DMS79 (cell line): ENCODE measurements at regions not wholly inside any gene's neighbourhood (a gene's known extent, or its start where the extent isn't known, plus 50 kb on each side); places are given as distances from the start of the nearest gene placed in this dataset.
"Not testable (repeated sequence)": the region's sequence is repeated elsewhere in the genome, so short reads cannot be mapped to it uniquely, and the experiment has no call there.

Experiments used
- DNase-seq: peaks from one replicate; lab custom pipeline; 2025; lab: John Stamatoyannopoulos, UW

- no peak for DNase-seq
These were observed 228.2 kb upstream of the CCNH start for GRCh38 chr5:87640902-87641301.

- no peak for DNase-seq
These were observed 214.6 kb upstream of the CCNH start for GRCh38 chr5:87627363-87627762.

DNA sequence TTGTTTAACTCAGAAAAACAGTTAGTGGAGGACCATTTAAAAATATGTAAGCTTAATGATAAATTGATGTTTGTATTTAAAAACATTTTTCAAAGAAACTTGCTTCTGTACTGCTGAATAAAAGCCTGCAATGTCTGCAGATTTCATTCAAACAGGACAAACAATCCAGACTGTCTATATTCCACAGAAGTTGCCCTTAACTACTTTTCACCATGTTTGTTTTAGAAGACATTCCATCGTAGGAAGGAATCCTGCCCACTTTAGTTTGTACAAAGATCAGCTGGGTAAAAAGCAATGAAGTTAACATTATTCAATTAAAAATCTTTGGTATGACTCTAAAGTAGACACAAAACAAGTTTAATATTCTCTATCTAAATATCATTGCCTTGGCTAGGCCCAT, 195.7 kb upstream of the CCNH start:
- DNase-seq: no peak

- DNase-seq: no peak
These were observed 192.9 kb upstream of the CCNH start for GRCh38 chr5:87605663-87606062.

GRCh38 chr5:87599778-87600177, 187.0 kb upstream of the CCNH start:
- no peak for DNase-seq

- no peak for DNase-seq
These were observed 185.7 kb upstream of the CCNH start for GRCh38 chr5:87598460-87598859.

- no peak for DNase-seq
These were observed 181.8 kb upstream of the CCNH start for GRCh38 chr5:87594566-87594965.

GRCh38 chr5:87589587-87589986, 176.9 kb upstream of the CCNH start:
- no peak for DNase-seq

DNA sequence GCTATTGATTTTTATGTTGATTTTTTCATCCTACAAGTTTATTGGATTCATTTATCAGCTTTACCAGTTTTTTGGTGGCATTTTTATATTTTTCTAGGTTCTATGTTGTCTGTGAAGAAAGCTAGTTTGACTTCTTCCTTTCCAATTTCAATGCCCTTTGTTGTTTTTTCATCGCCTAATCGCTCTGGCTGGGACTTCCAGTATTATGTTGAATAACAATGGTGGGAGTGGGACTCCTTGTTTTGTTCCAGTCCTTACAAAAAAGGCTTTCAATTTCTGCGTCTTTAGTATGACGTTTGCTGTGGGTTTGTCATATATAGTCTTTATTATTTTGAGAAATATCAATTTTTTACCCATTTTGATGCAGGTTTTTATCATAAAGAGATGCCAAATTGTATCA, 175.6 kb upstream of the CCNH start:
- no peak for DNase-seq

DNA sequence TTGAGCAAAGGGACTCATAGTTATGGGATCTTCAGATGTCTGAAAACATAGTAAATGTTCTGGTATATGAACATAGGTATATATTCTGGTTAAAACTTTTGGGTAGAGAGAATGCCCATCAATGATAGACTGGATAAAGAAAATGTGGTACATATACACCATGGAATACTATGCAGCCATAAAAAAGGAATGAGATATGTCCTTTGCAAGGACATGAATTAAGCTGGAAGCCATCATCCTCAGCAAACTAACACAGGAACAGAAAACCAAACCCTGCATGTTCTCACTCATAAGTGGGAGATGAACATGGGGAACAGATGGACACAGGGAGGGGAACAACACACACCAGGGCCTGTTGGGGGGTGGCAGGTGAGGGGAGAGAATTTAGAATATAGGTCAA, 171.0 kb upstream of the CCNH start:
- not testable (repeated sequence) for DNase-seq

- no peak for DNase-seq
These were observed 169.4 kb upstream of the CCNH start for GRCh38 chr5:87582149-87582548.

DNA sequence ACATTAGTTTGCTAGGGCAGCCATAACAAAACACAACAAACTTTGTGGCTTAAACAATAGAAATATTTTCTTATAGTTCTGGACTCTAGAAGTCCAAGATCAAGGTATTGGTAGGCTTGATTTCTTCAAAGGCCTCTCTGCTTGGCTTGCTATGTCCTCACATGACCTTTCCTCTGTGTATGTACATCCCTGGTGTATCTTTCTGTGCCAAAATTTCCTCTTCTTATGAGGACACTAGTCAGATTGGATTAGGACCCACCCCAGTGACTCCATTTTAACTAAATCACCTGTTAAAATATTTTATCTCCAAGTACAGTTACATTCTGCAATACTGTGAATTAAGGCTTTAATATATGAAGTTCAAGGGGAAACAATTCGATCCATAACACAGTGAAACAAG, 168.9 kb upstream of the CCNH start:
- DNase-seq: no peak

- no peak for DNase-seq
These were observed 166.9 kb upstream of the CCNH start for GRCh38 chr5:87579678-87580077.

GRCh38 chr5:87576867-87577266, 164.1 kb upstream of the CCNH start:
- DNase-seq: no peak

GRCh38 chr5:87576306-87576705, 163.6 kb upstream of the CCNH start:
- not testable (repeated sequence) for DNase-seq

GRCh38 chr5:87574106-87574505, 161.4 kb upstream of the CCNH start:
- no peak for DNase-seq

DNA sequence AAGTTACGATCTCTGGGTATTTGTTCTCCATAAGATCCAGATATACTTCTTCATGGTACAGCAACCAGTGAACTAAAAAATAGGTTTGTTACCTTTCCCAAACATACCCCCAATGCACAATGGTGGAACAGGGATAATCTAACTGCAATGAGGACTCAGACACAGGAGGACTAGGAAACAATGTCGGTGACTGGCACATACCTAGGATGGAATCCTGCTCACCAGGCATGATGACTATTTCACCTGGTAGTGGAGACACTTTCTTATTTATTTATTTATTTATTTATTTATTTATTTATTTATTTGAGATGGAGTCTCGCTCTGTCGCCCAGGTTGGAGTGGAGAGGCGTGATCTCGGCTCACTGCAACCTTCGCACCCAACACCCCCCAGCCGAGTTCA, 159.9 kb upstream of the CCNH start:
- no peak for DNase-seq

- DNase-seq: no peak
These were observed 159.4 kb upstream of the CCNH start for GRCh38 chr5:87572090-87572489.

GRCh38 chr5:87570366-87570765, 157.6 kb upstream of the CCNH start:
- DNase-seq: no peak

DNA sequence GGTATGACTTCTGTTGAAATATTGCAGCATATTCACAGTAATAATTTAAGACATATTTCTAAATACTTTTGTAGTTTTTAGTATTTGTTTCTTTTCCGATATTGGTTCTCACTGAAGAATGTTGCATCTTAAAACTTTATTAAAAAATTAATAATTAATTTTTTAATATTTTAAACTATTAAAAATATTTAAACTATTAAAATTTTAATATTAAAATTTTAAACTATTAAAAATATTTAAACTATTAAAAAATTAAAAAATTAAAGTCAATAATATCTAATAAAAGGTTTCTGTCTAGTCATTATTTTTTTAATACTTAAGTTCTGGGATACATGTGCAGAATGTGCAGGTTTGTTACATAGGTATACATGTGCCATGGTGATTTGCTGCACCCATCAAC, 149.3 kb upstream of the CCNH start:
- no peak for DNase-seq

DNA sequence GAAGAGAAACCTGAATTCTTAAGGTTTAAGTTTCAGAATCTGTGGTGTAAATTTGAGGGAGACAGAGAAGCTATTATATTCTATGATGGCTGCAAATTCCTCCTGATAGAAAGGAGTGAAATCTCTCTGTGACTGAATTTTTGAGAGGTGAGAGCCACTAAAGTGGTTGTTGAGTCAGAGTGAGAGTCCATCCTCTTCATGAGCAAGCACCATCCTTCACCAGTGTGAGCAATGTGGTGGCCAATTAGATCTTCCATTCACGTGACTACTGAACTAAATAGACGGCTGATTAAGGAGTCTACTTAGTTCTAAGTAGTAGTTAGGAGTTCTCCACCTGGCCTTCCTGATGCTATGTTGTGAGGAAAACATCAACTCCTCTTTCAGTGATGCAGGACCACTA, 147.8 kb upstream of the CCNH start:
- DNase-seq: no peak

DNA sequence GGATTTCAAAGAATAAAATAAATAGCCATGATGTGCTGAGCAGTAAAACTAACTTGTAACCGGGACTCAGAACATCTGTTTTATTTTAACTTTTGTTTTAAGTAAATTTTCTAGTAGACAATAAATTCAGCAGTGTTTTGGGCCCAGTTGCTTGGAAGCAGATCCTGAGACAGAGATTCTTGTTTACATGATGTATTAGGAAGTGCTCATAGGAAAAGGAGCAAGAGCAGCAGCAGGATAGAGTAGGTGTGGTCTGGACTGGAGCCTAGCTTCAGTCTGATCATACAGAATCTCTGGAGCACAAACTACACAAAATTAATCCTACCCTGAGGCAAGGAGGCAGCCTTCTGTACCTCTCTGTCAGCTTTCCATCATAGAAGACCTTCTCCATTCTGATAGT, 139.2 kb upstream of the CCNH start:
- no peak for DNase-seq

DNA sequence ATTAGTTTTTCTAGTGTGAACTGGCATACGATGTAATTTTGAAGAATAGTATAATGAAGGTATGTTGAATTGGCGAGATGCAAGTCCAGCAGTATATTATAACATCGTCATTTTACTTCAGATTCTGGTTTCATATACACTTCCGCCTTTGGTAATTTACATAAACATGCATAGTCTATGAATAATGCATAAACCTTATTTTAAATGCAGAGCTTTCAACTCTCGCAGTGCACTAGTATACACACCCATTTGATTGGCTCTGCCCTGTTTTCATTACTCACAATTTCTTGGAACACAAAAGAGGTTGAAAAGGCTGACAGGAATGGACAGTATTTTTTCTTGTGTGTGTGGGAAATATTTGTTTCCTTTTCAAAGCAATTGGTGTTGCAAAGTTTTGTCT, 128.9 kb upstream of the CCNH start:
- no peak for DNase-seq

DNA sequence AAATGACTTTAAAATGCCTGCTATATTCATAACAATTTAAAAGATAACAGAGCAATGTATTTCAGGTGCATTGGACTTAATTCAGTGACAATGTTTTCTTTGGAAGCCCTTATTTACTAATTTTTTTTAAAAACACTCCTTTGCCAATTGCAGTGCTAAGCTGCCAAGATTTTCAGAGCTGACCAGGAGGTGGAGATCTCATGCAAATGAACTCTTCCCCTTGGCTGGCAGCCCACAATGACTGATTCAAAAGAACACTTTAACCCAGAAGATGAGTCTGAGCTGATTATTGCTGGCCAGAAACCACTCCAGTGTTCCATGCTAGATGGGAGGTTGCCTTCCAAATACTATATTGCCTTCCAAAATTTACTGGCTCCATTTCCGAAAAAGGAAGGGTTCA, 128.3 kb upstream of the CCNH start:
- no peak for DNase-seq

GRCh38 chr5:87539839-87540238, 127.1 kb upstream of the CCNH start:
- DNase-seq: no peak
